NOMO-1 (cell line): ENCODE measurements at regions not wholly inside any gene's neighbourhood (a gene's known extent, or its start where the extent isn't known, plus 50 kb on each side); places are given as distances from the start of the nearest gene placed in this dataset.
"Not testable (repeated sequence)": the region's sequence is repeated elsewhere in the genome, so short reads cannot be mapped to it uniquely, and the experiment has no call there.

ENCODE experiments used
- DNase-seq, 2 experiments: peaks; one replicate each; lab custom pipeline; 2025; ENCODE audit not compliant: unreplicated experiment in 2 of 2; lab: John Stamatoyannopoulos, UW

DNA sequence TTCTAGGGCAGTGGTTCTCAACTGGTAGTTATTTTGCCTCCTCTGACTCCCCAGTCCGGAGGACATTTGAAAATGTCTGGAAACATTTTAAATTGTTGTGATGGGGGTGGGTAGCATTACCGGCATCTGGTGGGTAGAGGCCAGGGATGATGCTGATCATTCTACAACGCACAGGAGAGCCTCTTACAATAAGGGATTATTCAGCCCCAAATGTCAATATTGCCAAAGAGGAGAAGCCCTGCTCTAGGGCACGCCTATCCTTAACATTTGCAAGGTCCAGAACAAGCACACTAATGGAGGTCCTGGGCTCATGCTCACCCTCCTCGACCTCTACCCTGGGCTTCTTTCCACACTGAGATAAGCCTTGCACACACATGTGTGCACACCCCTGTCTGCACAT, 106.4 kb downstream of the MINAR1 start:
- DNase-seq, result no peak

DNA sequence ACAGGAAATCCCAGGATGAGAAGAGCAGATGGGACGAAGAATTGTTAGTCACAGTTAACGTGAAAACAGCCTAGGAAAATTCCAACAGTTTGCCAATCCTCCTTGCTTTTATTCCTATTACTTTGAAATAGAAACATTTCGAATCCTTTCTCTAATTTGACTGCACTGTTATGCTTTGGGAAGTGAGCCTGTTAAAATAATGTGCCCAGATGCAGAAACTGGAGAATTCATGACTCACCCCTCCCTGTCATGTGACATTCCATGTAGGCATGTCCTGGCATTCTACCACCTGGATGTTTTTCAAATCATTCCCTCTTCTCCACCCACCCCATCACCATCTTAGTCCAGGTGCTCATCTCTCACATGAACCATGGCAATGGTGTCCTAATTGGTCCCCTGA, 107.3 kb downstream of the MINAR1 start:
- no peak for DNase-seq

DNA sequence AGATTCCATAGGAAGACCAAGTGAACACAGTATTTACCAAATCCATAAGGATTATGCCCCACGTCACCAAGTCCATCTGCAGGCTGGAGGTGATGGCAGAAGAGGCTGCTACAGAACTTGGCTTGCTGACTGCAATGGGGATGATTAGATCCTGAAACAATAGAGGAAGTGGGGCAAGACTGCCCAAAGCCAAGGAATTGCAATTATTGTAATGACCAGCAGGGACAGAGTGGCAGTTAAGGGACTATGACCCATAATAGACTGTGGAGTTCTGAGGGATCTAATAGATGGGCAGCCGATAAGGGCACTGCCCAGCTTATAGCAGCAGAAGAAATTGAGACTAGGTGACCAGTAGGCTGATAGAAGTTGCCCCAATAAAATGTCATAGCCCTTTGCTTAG, 108.4 kb downstream of the MINAR1 start:
- peak; percentile 7 to 46 for DNase-seq

DNA sequence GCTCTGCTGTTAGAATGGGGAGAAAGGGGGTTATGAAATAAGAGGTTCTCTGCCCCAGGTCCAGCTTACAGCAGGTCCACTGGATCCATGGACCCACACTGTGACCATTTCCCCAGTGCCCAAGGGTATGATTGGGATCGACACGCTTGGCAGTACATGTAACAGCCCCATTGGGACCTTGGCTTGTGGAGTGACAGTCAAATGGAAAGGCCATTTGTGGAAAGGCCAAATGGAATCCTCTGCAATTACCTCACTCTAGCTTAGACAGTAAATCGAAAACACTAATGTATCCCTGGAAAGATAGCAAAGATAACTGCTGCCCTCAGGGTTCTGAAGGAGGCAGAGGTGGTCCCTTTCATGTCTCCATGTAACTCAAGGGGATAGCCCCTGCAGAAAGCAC, 109.1 kb downstream of the MINAR1 start:
- DNase-seq, result no peak

GRCh38 chr15:79543097-79543496, 111.0 kb downstream of the MINAR1 start:
- DNase-seq, result no peak

GRCh38 chr15:79549196-79549595, 117.1 kb downstream of the MINAR1 start:
- no peak for DNase-seq

DNA sequence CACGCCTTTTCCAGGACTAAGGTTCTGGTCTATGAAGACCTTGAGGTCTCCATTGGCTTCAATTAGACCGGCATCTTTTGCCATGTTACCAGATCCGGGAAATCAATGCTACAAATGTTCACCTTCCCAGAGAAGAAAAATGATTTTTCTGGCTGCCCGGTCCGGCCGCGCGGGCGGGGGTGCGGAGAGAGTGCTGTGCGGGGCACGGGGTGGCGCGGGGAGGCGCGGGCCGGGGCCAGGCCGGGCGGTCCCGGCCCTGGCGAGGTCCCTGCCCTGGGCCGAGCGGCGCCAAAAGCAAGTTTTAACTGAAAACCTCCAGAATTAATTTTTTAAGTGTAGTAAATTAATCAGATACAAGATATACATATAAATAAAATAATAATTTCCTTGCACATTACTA, 128.2 kb downstream of the MINAR1 start:
- no peak for DNase-seq

GRCh38 chr15:79561982-79562381, 129.8 kb downstream of the MINAR1 start:
- no peak for DNase-seq

DNA sequence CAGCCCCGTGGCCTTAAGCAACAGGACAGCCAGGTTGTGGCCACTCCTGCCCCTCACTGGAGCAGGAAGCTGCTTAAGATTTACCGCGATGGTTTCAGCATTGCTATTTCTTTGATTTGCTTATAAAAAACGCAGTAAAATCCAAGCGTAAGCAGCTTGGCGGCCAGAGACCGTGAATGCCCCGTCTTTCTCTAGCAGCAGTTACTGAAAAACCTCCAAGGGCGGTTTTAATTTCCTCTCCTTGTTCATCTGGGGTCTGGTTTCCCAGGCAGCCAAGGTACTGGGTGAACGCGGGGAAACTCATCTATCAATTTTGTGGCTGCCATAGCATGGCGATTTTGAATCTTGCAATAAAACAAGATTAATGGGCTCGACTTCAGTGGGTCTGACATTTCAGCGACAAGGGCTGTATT, 130.3 kb downstream of the MINAR1 start:
- no peak for DNase-seq

- DNase-seq, result no peak
Measured at GRCh38 chr15:79562899-79563298, 130.8 kb downstream of the MINAR1 start.

DNA sequence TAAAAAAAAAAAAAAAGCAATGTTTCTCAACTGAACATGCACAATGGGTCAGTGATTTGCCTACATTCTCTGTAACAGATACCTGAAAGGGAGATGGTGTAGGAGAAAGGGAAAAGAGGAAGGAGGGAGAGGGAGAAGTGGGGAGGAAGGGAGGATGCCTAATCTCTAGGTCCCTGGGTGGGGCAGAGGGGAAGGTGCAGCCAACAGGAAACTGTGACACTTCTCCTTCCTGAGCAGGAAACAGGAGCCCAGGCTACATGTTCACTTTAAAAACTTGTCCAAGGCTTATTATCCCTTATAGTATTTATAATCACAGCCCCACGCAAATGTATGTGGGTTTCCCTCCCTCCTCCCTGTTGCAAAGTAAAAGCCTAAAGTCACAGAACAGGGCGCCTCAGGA, 137.9 kb downstream of the MINAR1 start:
- no peak for DNase-seq

- no peak for DNase-seq
Measured at GRCh38 chr15:79572691-79573404, 140.7 kb downstream of the MINAR1 start.

- DNase-seq, result not testable (repeated sequence)
Measured at GRCh38 chr15:79574431-79575273, 142.5 kb downstream of the MINAR1 start.

DNA sequence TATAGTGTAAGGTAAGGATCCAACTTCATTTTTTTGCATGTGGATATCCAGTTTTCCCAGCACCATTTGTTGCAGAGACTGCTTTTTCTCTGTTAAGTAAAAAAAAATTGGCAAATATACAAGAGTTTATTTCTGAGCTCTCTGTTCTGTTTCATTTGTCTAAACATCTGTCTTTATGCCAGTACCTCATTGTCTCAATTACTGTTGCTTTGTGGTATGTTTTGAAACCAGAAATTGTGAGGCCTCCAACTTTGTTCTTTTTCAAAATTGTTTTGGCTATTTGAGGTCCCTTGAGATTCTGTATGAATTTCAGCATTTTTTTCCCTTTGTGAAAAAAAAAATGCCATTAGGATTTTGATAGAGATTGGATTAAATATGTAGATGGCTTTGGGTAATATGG, 150.5 kb downstream of the MINAR1 start:
- DNase-seq, result no peak

DNA sequence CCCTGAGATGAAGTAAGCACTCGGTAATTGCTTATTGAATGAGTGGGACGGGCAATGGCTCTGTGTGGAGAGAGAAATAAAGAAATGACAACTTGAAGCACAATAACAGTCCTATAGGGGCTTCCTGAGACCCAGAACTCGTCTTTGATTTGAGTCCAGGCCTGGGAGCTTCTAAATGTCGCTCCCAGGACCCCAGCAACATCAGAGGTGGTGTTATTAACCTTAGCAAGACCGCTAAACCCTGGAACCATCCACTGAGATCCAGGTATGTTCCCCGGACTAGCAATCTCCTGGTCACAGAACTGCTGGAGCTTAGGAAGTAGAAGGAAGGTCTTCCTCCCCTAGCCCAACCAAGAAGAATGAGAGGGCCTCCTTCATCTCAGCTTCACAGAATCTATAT, 160.0 kb downstream of the MINAR1 start:
- DNase-seq, result no peak

GRCh38 chr15:79593119-79593869, 161.2 kb downstream of the MINAR1 start:
- DNase-seq, result peak in 1 of 2 experiments; percentile 1

DNA sequence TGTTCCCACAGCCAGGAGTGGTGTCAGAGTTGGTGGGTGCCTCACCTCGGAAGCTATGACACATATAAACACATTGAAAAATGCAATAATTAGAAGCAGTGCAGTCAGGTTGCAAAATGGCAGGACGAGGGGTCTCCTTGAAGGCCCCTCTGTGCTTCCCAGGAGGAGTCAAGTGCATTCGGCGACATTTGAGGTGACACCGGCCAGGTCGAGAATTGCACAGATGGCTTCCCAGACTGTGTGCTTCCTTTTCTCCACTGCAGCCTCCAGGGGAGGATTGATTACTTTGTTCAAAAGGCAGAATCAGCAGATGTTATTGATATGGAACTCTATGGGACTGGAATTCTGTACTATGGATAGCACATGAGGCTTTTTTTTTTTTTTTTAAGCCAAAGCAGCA, 163.2 kb downstream of the MINAR1 start:
- DNase-seq, result no peak

- DNase-seq, result peak; percentile 68 to 88
Measured at GRCh38 chr15:79595995-79596622, 164.0 kb downstream of the MINAR1 start.

- DNase-seq, result no peak
Measured at GRCh38 chr15:79598639-79599038, 166.5 kb downstream of the MINAR1 start.

- DNase-seq, result no peak
Measured at GRCh38 chr15:79601405-79602086, 169.4 kb downstream of the MINAR1 start.
